Left forelimb (tissue), 1 donor: ENCODE measurements at regions not wholly inside any gene's neighbourhood (a gene's known extent, or its start where the extent isn't known, plus 50 kb on each side); places are given as distances from the start of the nearest gene placed in this dataset.
A peak's percentile ranks its signal among the peaks of the same experiment; 100 is the strongest.

ENCODE experiments used
- DNase-seq: peaks from one replicate; pipeline ENCODE4 v3.0.0-alpha.2; 2018; ENCODE audit warnings: low spot score

DNA sequence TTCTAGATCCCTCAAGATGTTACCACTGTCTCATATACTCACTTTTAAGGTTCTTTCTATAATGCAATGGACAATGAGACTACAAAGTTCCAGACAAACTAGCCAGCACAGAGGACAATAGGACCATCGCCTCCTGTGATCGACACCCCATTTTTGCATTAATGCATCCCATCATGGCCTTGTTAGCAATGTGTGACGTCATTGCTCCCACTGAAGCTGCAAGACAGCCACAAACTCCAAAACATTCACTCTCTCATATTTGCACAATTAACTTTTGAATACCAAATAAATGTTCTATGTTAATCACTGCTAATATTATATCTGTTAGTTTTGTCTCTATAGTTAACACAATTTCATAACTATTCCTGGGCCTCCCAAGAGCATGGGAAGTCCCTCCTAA lies 88.8 kb upstream of the TMEM72 start:
- DNase-seq = no peak

DNA sequence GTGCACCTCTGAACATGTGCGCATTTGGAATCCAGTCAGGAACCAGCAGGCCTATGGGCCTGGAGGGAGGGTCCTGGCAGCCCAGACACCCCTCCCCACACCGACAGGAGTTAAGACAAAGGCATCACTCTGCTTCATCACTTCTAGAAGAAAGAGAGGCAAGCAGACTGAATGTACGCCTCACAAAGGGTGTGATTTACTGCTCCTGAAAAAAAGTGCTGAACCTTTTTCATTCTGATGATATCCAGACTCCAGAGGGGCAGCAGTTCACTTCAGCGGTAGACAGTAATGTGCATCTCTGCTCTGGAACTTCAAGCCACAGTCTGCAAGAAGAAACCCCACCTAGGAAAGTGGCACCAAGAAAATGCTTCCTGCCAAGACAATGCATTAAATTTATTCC lies 88.2 kb upstream of the TMEM72 start:
- no peak for DNase-seq

DNA sequence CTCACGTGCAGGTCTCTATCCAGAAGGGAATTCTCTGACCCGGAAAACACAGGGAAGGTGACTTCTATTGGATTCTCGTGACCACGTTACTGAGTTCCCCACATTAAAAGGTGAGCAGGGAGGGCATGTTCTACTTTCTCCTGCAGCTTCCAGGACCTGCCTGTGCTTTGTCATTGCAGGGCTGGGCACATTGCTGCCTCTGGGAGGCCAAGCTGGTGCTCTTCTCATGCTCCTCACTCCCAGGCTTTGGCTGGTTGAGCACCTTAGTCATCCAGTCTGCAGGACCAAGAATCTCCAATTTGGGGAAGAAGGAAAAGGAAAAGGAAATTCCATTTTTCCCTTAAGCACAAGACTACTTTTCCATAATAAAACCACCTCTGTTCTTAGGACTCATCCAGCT lies 86.5 kb upstream of the TMEM72 start:
- DNase-seq = no peak

DNA sequence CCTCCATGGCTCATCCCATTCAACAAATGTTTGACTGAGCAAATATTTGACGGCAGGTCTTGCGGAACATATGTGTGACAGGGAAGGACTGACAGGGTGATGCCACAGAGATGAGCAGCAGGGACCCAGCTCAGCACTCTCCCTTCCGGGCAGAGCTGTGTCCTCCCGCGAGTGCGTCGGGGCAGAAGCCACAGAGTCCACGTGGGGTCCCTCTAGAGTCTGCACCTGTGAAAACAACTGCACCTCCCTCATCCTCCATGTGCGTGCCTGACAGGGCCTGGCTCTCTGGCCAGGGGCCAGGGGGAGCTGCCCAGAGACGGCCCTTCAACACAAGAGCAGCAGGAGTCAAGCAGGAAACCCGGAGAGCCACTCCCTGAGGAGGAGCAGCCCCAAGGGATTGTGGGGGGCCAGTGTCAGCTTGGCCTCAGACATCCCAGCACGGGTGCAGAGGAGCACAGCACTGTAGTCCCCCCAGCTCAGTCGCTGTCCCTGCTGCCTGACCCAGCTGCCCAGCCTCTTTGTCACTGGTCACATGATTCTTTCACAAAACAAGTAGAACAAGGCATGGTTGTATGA lies 83.6 kb upstream of the TMEM72 start:
- DNase-seq = no peak

DNA sequence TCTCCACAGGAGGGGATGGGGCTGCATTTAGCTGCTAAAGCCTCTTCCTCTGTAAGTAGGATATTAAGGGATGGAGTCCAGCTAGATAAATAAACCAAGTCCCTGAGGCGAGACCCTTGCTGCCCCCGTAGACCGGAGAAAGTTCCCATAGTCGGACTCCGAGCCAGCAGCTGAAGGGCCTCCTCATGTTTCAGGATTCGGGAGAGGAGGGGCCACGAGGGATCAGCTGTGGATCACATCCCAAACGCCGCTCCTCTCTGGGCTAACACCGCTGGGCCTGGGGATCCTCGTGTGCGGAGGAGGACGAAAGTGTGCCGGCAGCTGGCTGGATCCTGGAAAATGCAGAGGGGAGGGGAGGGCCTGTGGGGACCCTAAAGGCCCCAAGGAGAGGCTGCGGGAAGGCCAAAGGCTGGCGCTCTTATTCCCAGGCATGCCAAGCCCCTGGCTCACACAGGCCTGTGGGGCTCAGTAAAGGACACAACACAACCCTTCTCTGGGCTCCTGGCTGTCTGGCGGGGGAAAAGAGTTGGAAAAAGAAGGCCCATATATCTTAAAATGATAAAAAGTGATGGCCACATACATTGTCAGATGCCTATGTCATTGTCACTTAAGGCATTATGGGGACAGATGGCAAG lies 82.5 kb upstream of the TMEM72 start:
- DNase-seq = peak; percentile 83

DNA sequence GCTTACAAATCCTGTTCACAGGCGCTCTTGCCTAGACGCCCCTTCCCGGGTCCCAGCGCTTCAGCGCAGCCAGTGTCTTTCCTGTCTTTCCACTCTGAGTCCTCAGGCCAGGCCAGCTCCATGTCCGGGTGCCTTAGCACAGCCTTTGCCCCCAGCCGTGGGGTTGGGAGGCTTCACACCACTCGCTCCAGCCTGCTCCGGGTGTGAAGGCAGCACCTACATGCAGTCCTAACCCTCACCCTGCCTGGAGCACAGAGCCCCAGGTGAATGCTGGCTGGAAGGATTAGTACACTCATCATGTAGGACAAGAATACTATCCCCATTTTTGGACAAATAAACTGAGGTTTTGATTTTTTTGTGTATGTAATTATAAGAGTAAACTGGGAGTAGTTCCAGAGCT lies 81.7 kb upstream of the TMEM72 start:
- no peak for DNase-seq

DNA sequence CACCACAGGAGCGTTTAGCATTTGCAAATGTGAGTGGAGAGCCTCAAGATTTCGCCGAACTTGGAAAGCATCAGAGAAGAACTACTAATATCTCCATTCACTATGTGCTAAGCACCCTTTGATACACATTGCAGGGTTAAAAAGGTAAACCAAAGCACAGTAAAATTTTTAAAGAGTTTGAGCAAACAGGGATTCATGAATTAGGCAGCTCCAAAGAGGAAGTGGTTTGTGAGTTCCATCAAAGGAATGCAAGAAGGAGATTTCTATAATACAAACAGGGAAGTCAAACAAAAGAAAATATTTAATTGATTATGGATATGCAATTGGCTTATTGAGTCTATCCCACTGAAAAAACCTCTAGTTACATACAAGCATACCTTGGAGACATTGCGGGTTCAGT lies 81.1 kb upstream of the TMEM72 start:
- DNase-seq = no peak

DNA sequence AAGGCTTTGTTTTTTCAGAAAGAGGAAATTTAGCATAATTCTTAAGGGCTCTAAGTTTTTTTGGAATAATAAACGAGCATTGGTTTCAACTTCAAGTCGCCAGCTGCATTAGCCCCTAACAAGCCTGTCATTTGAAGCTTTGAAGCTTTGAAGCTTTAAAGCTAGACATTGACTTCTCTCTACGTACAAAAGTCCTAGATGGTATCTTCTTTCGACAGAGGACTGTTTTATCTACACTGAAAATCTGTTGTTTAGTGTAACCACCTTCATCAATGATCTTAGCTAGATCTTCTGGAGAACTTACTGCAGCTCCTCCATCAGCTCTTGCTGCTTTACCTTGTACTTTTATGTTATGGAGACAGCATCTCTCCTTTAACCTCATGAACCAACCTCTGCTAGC lies 79.6 kb upstream of the TMEM72 start:
- DNase-seq = no peak

DNA sequence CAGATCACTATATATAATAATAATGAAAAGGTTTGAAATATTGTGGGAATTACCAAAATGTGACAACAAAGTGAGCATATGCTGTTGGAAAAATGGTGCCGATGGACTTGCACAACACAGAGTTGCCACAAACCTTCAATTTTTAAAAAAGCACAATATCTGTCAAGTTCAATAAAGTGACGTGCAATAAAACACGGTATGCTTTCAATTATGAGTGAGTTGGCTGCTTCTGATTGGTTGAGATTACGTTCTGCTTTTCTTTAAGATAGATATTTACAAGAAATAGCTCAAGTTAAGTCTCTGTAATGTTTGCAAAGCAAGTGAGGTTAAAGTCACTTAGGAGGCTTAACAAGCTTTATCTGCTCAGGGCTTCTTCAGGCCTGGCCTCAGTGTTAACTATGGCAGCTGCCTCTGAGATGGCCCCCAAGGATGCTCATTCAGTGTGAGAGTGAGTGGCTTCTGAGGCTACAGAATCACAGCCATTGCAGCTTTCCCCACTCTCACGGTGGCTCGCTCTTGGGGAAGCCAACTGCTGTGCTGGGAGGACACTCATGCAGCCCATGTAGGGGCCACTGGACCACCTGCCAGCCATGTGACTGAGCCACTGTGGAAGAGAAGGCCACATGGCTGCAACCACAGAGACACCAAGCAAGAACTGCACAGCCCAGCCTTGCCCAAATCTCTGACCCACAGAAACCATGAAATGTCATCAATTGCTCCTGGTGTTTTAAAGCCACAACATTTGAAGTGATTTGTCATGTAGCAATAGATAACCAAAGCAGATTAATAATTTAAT lies 78.3 kb upstream of the TMEM72 start:
- DNase-seq = no peak

DNA sequence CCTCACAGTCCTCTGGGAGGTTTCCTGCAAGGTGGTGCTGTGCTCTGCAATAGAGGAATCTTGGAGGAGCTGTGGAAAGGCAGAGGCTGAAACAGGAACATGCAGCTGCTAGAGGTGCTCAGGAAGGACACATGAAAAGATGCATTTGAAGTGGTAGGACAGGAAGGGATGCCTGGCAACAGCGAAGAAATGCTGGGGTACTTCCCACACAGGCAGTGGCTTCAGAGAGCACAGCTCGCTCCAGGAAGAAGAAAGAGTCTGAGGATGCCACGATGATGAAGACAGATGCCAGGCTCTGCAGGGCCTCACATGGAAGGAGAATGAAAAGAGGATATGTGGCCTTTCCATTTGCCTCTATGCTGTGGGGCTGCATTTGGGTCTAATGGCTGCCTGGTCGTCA lies 77.0 kb upstream of the TMEM72 start:
- DNase-seq = no peak

DNA sequence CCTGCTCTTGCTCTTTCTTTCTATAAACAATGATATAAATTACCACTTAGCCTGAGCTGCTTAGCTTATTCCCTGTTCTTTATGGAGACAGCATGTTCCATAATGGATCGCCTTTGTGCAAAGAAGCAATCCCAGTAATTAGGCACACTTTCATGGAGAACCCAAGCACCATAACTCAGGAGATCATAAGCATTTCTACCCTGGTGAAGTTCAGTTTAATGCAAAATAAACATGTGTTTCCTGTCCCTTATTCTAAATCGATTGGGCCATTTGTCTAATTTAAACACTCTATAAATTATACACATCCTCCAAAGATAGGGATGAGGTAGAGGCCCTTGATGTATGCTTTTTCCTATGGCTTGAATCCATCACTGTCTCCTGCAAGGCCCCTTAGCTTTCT lies 75.8 kb upstream of the TMEM72 start:
- no peak for DNase-seq

DNA sequence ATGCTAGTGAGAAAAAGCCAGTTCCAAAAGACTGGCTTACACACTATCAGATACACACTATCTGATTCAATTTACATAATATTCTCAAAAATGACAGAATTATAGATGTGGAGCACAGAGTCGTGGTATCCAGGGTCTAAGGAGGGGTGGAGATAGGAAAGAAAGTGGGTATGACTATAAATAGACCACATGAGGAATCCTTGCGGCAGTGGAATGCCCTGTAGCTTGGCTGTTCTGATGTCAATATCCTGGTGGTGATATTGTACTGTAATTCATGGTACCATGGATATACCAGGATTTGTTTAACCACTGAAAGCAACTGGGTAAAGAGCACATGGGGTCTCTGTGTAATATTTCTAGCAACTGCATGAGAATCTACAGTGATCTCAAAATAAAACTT lies 67.7 kb upstream of the TMEM72 start:
- no peak for DNase-seq

DNA sequence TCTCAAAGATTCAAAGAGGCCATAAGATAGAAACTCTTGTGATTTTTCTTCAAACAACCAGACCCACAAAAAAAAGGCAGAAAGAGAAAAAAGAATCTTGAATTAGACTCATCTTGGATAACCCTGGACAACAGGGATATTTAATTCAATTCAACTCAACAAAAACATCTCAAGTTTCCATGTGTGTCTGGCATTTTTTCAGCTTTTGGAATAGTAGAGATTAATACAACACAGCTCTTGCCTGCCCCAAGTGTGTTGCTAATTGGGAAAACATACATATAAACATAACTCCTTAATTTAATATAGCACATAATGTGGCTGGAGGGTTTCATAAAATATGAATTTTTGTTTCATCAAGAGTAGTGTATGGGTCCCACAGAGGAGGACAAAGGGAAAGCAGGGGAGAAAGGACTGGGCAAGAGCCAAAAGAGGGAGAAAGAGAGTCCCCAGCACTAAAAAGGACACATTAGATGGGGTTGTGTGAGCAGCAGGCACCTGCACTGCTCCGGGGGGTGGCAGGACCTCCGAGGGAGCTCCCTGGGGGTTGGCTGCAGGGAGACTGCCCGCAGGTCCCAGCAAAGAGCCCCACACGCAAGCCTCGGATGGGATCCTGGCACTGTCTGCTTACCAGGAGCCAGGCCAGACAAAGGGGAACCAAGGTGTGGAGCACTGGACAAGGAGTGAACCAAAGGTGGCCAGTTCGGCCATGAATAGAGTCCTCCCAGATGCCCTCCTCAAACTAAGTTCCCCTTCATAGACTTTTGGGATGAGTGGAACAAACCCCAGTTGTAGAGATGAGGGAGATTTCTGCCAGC lies 65.6 kb upstream of the TMEM72 start:
- peak; percentile 53 for DNase-seq

DNA sequence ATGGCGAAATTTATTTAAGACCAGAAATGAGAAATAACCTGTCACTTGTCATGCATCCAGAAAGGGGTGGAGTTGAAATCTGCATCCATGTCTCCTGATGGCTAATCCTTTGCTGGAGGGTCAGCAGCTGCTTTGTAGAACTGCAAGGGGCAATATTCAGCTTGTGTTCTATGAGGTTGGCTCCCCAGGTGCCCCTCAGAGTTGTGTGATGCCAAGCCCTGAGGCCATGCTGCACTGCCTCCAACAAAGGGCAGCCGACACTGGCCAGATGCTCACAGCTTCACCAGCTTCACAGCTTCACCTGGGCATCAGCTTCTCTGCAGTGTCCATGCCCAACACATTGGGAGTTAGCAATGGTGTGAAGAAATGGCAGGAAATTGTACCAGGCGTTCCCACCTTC lies 64.0 kb upstream of the TMEM72 start:
- DNase-seq = peak; percentile 26

DNA sequence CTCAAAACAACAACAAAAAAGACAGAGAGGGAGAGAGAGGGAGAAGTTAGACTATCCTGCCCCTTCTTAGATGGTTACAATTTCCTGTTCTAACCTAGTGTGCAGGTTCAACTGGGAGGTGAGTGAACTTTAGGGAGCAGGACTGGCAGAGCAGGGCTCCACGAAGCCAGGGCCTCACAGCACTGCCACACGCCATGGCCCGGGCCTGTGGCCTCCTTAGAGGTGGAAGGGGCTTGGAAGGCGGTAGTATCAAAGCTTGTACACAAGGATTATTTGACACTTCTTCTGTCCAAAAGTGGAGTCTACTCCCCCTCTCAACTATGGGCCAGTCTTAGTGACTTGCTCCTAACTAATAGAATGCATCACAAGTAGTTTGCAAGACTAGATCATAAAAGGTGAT lies 62.9 kb upstream of the TMEM72 start:
- no peak for DNase-seq

DNA sequence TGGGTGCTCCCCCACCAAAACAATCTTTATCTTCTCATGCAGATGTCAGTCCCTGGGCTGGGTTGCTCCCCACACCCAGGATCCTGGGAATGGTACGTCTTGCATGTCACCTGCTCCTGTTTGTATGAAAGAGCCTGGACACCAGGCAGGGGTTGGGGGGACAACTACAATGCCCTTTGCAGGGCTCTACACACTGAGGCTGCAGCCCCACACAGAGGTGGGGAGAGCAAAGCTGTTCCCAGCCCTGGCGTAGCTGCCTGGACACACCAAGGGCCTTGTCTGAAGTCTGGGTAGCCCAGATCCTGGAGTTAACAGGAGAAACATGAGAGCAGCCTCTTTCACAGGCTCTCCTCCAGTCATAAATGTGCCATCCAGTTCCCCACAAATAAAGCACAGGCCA lies 61.2 kb upstream of the TMEM72 start:
- peak; percentile 51 for DNase-seq

DNA sequence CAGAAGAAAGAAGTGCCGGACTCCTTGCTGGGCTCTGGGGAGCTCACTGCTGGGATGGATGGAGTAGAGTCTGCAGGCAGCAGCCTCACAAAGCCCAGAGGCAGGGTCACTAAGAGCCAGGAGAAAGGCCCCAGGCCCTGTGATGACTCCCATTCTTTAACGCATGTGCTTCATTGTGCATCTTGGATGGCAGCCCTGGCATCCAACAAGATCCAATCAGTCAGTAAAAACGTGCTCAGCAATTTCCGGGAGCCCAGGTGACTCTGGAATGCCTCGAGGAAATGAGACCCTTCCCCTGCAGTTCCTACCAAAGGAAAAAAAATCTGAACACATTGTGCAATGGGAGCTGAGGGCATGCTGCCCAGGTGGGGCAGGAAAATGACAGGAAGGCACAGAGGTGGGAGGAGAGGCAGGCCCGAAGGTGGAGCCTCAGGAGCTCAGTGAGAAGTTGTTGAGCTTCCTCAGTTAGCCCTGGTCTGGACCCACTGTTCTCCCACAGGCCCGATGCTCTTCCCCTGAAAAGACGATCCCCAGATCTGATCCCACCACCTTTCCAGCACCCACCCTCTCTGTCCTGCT lies 60.7 kb upstream of the TMEM72 start:
- peak; percentile 18 for DNase-seq

DNA sequence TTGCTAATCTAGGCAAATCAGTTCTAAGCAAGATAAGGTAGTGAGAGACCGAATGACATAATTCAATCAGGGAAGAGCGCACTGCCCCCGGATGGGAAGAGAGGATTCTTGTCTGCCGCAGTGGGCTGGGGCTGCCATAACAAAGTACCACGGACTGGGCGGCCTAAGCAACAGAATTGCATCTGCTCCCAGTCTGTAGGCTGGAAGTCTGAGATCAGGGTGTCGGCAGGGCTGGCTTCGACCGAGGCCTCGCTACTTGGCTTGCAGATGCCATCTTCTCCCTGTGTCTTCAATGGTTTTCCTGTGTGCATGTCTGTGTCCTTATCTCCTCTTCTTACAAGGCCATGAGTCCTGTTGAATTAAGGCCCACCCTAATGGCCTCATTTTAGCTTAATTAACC lies 59.7 kb upstream of the TMEM72 start:
- DNase-seq = no peak

DNA sequence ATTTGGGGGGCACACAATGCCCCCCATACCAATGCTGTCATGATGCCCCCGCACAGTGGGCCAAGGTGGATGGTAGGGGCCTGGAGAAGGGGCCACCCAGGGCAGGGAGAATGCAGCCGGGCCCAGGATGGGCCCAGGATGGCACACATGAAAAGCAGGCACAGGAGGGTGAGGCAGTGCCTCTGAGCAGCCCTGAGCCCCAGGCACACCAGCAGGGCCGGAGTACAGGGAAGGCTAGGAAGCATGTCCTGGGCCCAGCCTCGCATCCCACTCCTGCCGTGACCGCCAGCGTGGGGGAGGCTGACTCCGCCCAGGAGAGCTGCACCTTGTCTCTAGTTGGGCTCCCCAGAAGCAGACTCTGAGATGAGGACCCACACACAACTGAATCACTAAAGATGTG lies 59.3 kb upstream of the TMEM72 start:
- DNase-seq = no peak

DNA sequence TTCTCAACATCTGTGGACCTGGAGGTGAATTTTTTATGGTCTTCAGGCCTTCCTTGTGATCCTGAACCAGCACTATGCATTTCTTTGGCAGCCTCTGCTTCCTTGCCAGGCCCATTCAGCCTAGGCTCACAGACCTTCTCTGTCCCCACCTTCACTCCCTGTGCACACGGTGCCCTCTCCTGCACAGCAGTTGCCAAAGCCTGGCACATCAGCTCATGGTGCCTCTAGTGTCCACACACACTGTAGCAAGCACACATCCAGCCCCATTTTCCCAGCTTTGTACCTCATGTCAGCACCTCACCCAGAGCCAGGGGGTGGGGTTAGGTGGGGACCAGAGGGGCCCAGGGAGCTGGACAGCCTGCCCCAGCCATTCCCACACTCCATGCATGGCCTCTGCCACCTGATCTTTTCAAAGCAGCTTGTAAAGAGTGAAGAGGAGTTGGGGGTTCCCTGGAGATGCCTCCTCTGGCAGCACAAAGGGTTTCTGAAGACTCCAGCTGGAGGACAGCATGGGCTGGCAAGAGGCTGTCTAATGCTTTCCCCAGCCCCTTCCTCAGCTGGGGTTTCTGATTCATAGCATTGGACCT lies 57.9 kb upstream of the TMEM72 start:
- DNase-seq = no peak

DNA sequence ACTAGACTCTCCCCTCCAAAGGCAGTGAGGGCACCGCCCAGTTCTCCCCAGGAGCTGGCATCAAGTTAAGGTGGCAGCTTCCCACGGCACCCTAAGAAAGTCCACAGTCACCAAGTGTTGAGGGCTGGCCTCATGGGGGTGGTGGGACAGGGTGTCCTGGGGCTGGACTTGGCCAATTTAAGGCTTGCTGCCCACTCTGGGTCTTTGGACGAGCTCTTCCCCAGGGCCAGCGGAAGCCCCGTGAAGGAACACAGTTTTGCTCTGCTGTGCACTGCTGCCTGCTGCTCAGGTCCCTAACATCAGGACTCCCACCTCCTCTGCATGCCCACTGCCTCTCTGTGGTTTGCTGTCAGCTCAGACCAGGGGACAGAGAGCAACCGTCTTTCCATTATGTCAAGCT lies 57.3 kb upstream of the TMEM72 start:
- no peak for DNase-seq
